ENCODE measurements at regions not wholly inside any gene's neighbourhood (a gene's known extent, or its start where the extent isn't known, plus 50 kb on each side); places are given as distances from the start of the nearest gene placed in this dataset.

- H2AFZ ChIP-seq, result no peak overlapping the region
- no peaks in the 10 kb centered on the region for H3K4me1 ChIP-seq
- no peaks in the 10 kb centered on the region for H3K9me3 ChIP-seq (ENCODE audit: control insufficient read depth, low read length)
Observed at GRCh38 chr5:100303216-100303615, 232.0 kb upstream of the FAM174A start.

GRCh38 chr5:100299261-100299660, 235.9 kb upstream of the FAM174A start:
- H3K27ac ChIP-seq, result no peak overlapping the region
- no peaks in the 10 kb centered on the region for H3K9me3 ChIP-seq (ENCODE audit: control insufficient read depth, low read length)
- no peaks in the 10 kb centered on the region for H3K27me3 ChIP-seq (ENCODE audit: control insufficient read depth, insufficient read depth, low read length)
- H3K36me3 ChIP-seq (ENCODE audit: control insufficient read depth, insufficient read depth, low read length), result no peaks in the 10 kb centered on the region
- no peak overlapping the region for H3K4me2 ChIP-seq (ENCODE audit: low read length)
- TF ChIP-seq CTCF (IDR thresholded peaks at IDR 0.05), result no peak
- H3K4me3 ChIP-seq (ENCODE audit: low read depth, low read length), result no peak overlapping the region
- no peak overlapping the region for H3K9ac ChIP-seq
- H3K4me1 ChIP-seq, result no peaks in the 10 kb centered on the region
- H3K79me2 ChIP-seq, result no peaks in the 10 kb centered on the region
- H2AFZ ChIP-seq, result no peak overlapping the region

More at GRCh38 chr5:100303216-100303615, 232.0 kb upstream of the FAM174A start:
- Histone ChIP-seq H3K36me3 (ENCODE audit: control insufficient read depth, insufficient read depth, low read length) (no peaks in the 10 kb centered on the region), H3K27me3 (ENCODE audit: control insufficient read depth, insufficient read depth, low read length) (no peaks in the 10 kb centered on the region), H3K4me3 (ENCODE audit: low read depth, low read length) (no peak overlapping the region), H3K27ac (no peak overlapping the region), H3K79me2 (no peaks in the 10 kb centered on the region), H3K4me2 (ENCODE audit: low read length) (no peak overlapping the region), H3K9ac (no peak overlapping the region)
- TF ChIP-seq CTCF (IDR thresholded peaks at IDR 0.05), result no peak

- H3K4me1 ChIP-seq, result no peaks in the 10 kb centered on the region
- no peaks in the 10 kb centered on the region for H3K9me3 ChIP-seq (ENCODE audit: control insufficient read depth, low read length)
- no peaks in the 10 kb centered on the region for H3K36me3 ChIP-seq (ENCODE audit: control insufficient read depth, insufficient read depth, low read length)
- H3K4me2 ChIP-seq (ENCODE audit: low read length), result no peak overlapping the region
- H3K4me3 ChIP-seq (ENCODE audit: low read depth, low read length), result no peak overlapping the region
- no peak overlapping the region for H3K9ac ChIP-seq
- no peak overlapping the region for H2AFZ ChIP-seq
- H3K27me3 ChIP-seq (ENCODE audit: control insufficient read depth, insufficient read depth, low read length), result no peaks in the 10 kb centered on the region
- TF ChIP-seq CTCF (IDR thresholded peaks at IDR 0.05), result no peak
- no peaks in the 10 kb centered on the region for H3K79me2 ChIP-seq
- no peak overlapping the region for H3K27ac ChIP-seq
Observed at GRCh38 chr5:100276071-100276470, 259.1 kb upstream of the FAM174A start.

GRCh38 chr5:100275631-100276030, 259.5 kb upstream of the FAM174A start:
- TF ChIP-seq CTCF (IDR thresholded peaks at IDR 0.05), result no peak
- H3K9me3 ChIP-seq (ENCODE audit: control insufficient read depth, low read length), result no peaks in the 10 kb centered on the region

GRCh38 chr5:100273846-100274580, 261.2 kb upstream of the FAM174A start:
- Histone ChIP-seq H3K79me2 (no peaks in the 10 kb centered on the region), H3K4me2 (ENCODE audit: low read length) (no peak overlapping the region), H3K27me3 (ENCODE audit: control insufficient read depth, insufficient read depth, low read length) (no peaks in the 10 kb centered on the region)

More at GRCh38 chr5:100275631-100276030, 259.5 kb upstream of the FAM174A start:
- H3K9ac ChIP-seq, result no peak overlapping the region
- no peak overlapping the region for H3K27ac ChIP-seq
- H3K4me3 ChIP-seq (ENCODE audit: low read depth, low read length), result no peak overlapping the region
- H2AFZ ChIP-seq, result no peak overlapping the region
- no peaks in the 10 kb centered on the region for H3K27me3 ChIP-seq (ENCODE audit: control insufficient read depth, insufficient read depth, low read length)
- no peaks in the 10 kb centered on the region for H3K79me2 ChIP-seq
- no peak overlapping the region for H3K4me2 ChIP-seq (ENCODE audit: low read length)
- H3K36me3 ChIP-seq (ENCODE audit: control insufficient read depth, insufficient read depth, low read length), result no peaks in the 10 kb centered on the region
- no peaks in the 10 kb centered on the region for H3K4me1 ChIP-seq

More at GRCh38 chr5:100273846-100274580, 261.2 kb upstream of the FAM174A start:
- Histone ChIP-seq H3K9me3 (ENCODE audit: control insufficient read depth, low read length) (no peaks in the 10 kb centered on the region), H3K36me3 (ENCODE audit: control insufficient read depth, insufficient read depth, low read length) (no peaks in the 10 kb centered on the region), H3K4me1 (no peaks in the 10 kb centered on the region), H3K27ac (no peak overlapping the region), H2AFZ (no peak overlapping the region), H3K9ac (no peak overlapping the region), H3K4me3 (ENCODE audit: low read depth, low read length) (no peak overlapping the region)
- no peak for TF ChIP-seq CTCF (IDR thresholded peaks at IDR 0.05)
